Duodenal mucosa (tissue), 2 donors: ENCODE measurements at regions not wholly inside any gene's neighbourhood (a gene's known extent, or its start where the extent isn't known, plus 50 kb on each side); places are given as distances from the start of the nearest gene placed in this dataset.

ENCODE experiments used
- H3K27ac ChIP-seq: one replicate; pipeline ENCODE4 v1.7.0; 2013; ENCODE audit warnings: low read depth, low read length
- H3K27me3 ChIP-seq, 2 donors: one replicate each; pipeline ENCODE4 v1.7.0; 2013; ENCODE audit warnings: low read length in 2 of 2, control low read depth in 1 of 2; ENCODE audit not compliant: insufficient read depth in 2 of 2, control insufficient read depth in 1 of 2
- H3K36me3 ChIP-seq, 2 donors: one replicate each; pipeline ENCODE4 v1.7.0; 2013; ENCODE audit warnings: low read length in 2 of 2, control low read depth in 1 of 2; ENCODE audit not compliant: insufficient read depth in 2 of 2, control insufficient read depth in 1 of 2
- H3K4me1 ChIP-seq, 2 donors: one replicate each; pipeline ENCODE4 v1.7.0; 2013; ENCODE audit warnings: low read length in 2 of 2, control low read depth in 1 of 2; ENCODE audit not compliant: insufficient read depth in 2 of 2, control insufficient read depth in 1 of 2
- H3K4me3 ChIP-seq, 2 donors: one replicate each; pipeline ENCODE4 v1.7.0; 2013; ENCODE audit warnings: low read length in 2 of 2, low read depth in 1 of 2
- H3K9ac ChIP-seq, 2 donors: one replicate each; pipeline ENCODE4 v1.7.0; 2013; ENCODE audit warnings: low read length in 2 of 2, low read depth in 1 of 2
- H3K9me3 ChIP-seq, 2 donors: one replicate each; pipeline ENCODE4 v1.7.0; 2013; ENCODE audit warnings: low read length in 2 of 2, control low read depth in 1 of 2; ENCODE audit not compliant: control insufficient read depth in 1 of 2

GRCh38 chr15:46174122-46174521 is 539.3 kb downstream of the SQOR start:
- Histone ChIP-seq H3K4me1 (no peaks in the 10 kb centered on the region), H3K9ac (no peak overlapping the region), H3K36me3 (no peaks in the 10 kb centered on the region), H3K27ac (no peak overlapping the region), H3K9me3 (peaks cover 10 to 17% of the 10 kb centered on the region in 2 donors), H3K27me3 (no peaks in the 10 kb centered on the region), H3K4me3 (no peak overlapping the region)

- no peaks in the 10 kb centered on the region for H3K4me1 ChIP-seq
- no peak overlapping the region for H3K4me3 ChIP-seq
- no peak overlapping the region for H3K9ac ChIP-seq
- no peak overlapping the region for H3K27ac ChIP-seq
- no peaks in the 10 kb centered on the region for H3K27me3 ChIP-seq
- H3K9me3 ChIP-seq: peaks cover 2 to 3% of the 10 kb centered on the region in 2 donors
- H3K36me3 ChIP-seq: no peaks in the 10 kb centered on the region
These were observed 542.4 kb downstream of the SQOR start for GRCh38 chr15:46177219-46177618.

DNA sequence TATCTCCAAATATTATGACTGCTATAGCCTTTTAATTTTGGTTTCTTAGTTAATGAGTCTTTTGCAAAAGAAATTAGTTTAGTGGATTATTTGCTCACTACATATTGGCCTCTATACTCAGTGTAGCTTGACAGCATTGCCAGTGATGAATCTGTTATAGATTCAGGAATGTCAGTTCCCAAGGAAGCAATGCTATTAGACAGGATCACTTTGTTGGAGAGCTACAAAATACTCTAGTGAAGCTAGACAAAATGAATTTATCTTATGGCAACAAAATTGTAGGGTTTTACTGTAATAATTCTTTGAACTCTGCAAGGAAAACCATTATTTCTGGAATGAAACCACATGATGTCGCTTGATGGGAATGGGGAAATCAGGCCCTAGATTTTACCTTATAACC is 543.3 kb downstream of the SQOR start:
- H3K4me1 ChIP-seq: no peaks in the 10 kb centered on the region
- no peaks in the 10 kb centered on the region for H3K36me3 ChIP-seq
- H3K9me3 ChIP-seq: peaks cover 3% of the 10 kb centered on the region in 2 donors
- H3K9ac ChIP-seq: no peak overlapping the region
- H3K27ac ChIP-seq: no peak overlapping the region
- H3K4me3 ChIP-seq: no peak overlapping the region
- H3K27me3 ChIP-seq: no peaks in the 10 kb centered on the region

DNA sequence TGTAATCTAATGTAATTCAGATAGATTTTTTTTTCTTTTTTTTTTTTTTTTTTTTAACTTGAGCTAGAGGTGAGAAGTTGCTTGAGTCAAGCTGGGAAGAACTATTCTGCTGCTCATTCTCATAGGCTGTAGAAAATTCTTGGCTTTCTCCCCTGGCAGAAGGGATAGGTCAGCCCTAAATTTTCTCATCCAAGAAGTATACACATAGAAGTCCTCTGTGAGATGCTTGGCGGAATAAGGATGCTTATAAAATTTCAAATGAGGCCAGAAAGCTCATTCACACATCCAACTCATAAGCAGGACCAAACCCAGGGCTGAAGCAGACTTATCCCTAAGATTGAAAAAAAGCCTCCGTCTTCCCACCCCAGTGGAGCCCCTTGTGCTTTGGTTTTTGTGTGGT is 572.5 kb downstream of the SQOR start:
- Histone ChIP-seq H3K4me3 (no peak overlapping the region), H3K27me3 (no peaks in the 10 kb centered on the region), H3K9me3 (peaks cover 2 to 6% of the 10 kb centered on the region in 2 donors), H3K27ac (no peak overlapping the region), H3K4me1 (no peaks in the 10 kb centered on the region), H3K36me3 (no peaks in the 10 kb centered on the region), H3K9ac (no peak overlapping the region)

DNA sequence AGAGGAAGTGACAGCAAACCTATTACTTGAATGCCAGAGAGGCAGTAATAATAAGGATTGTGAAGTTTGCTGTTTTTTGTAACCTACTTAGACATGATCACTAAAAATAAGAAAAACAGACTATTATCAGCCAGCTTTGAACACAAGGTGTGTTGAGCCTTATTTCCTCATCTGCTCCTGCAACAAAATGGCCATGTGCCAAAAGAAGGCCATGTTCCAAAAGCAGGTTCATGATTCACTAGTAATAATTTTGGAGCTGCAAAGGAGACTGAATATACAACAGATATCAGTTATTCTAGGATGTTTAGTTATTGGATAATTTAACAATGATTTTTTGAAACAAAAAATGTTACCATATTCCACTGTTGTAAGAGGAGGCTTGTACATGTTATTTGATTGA is 578.7 kb downstream of the SQOR start:
- Histone ChIP-seq H3K9ac (no peak overlapping the region), H3K4me1 (no peaks in the 10 kb centered on the region), H3K27ac (no peak overlapping the region), H3K36me3 (no peaks in the 10 kb centered on the region), H3K27me3 (no peaks in the 10 kb centered on the region), H3K9me3 (peaks cover 0 to 6% of the 10 kb centered on the region in 2 donors), H3K4me3 (no peak overlapping the region)

- H3K36me3 ChIP-seq: no peaks in the 10 kb centered on the region
- H3K4me3 ChIP-seq: no peak overlapping the region
- no peaks in the 10 kb centered on the region for H3K9me3 ChIP-seq
- H3K27me3 ChIP-seq: no peaks in the 10 kb centered on the region
- no peak overlapping the region for H3K27ac ChIP-seq
- H3K4me1 ChIP-seq: no peaks in the 10 kb centered on the region
- H3K9ac ChIP-seq: no peak overlapping the region
These were observed 588.0 kb downstream of the SQOR start for GRCh38 chr15:46222826-46223225.

DNA sequence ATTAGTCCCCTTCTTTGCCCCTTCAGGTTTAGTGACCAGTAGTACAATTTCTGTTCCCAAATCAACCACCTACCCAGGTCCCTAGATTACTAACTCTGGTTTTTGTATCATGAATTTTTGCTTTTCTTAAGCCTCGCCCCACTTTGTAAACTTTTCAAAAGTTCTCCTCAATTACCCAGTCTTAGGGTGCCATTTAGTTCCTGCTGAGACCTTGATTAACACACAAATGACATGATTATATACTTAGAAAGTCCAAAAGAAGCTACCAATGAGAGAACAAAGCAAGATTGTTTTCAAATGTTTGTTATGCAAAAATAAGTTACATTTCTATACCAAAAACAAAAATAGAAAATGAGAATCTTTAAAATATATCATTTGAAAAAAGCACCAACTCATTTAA is 594.4 kb downstream of the SQOR start:
- Histone ChIP-seq H3K4me3 (no peak overlapping the region), H3K27ac (no peak overlapping the region)

GRCh38 chr15:46231786-46232185 is 597.0 kb downstream of the SQOR start:
- Histone ChIP-seq H3K27ac (no peak overlapping the region), H3K27me3 (no peaks in the 10 kb centered on the region), H3K9ac (no peak overlapping the region), H3K4me1 (no peaks in the 10 kb centered on the region), H3K4me3 (no peak overlapping the region), H3K36me3 (no peaks in the 10 kb centered on the region), H3K9me3 (peaks cover 0 to 3% of the 10 kb centered on the region in 2 donors)

More for the DNA sequence above, 594.4 kb downstream of the SQOR start:
- Histone ChIP-seq H3K4me1 (no peaks in the 10 kb centered on the region), H3K9me3 (peaks cover 0 to 3% of the 10 kb centered on the region in 2 donors), H3K27me3 (no peaks in the 10 kb centered on the region), H3K9ac (no peak overlapping the region), H3K36me3 (no peaks in the 10 kb centered on the region)

GRCh38 chr15:46232471-46232870 is 597.6 kb downstream of the SQOR start:
- H3K9me3 ChIP-seq: peaks cover 0 to 3% of the 10 kb centered on the region in 2 donors
- H3K36me3 ChIP-seq: no peaks in the 10 kb centered on the region
- H3K27ac ChIP-seq: no peak overlapping the region
- no peak overlapping the region for H3K9ac ChIP-seq
- H3K4me1 ChIP-seq: no peaks in the 10 kb centered on the region
- H3K4me3 ChIP-seq: no peak overlapping the region
- no peaks in the 10 kb centered on the region for H3K27me3 ChIP-seq

DNA sequence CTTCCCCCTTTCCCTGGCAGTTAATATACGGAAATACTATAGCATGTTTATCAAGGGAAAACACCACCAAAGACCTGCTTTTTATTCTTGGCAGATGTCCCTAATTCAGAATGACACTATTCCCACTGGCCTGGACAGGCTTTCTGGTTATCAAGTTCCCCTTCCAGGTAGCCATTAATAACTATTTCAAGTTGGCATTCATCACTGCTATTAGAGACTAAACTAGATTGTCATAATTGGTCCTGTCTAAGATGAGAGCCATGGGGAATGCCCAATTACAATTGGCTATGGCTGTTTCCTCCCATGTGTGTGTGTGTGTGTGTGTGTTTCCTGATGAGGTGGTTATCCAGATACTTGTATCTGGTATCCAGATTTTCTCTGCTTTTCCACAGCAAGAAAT is 608.1 kb downstream of the SQOR start:
- no peak overlapping the region for H3K27ac ChIP-seq
- H3K4me1 ChIP-seq: no peaks in the 10 kb centered on the region
- no peaks in the 10 kb centered on the region for H3K36me3 ChIP-seq
- H3K27me3 ChIP-seq: no peaks in the 10 kb centered on the region
- H3K9ac ChIP-seq: no peak overlapping the region
- H3K9me3 ChIP-seq: no peaks in the 10 kb centered on the region
- no peak overlapping the region for H3K4me3 ChIP-seq

- Histone ChIP-seq H3K4me1 (no peaks in the 10 kb centered on the region), H3K27me3 (no peaks in the 10 kb centered on the region), H3K27ac (no peak overlapping the region), H3K9me3 (no peaks in the 10 kb centered on the region), H3K4me3 (no peak overlapping the region), H3K36me3 (no peaks in the 10 kb centered on the region), H3K9ac (no peak overlapping the region)
These were observed 617.1 kb downstream of the SQOR start for GRCh38 chr15:46251903-46252302.
